Upper lobe of left lung (tissue), 6 donors: ENCODE measurements at regions not wholly inside any gene's neighbourhood (a gene's known extent, or its start where the extent isn't known, plus 50 kb on each side); places are given as distances from the start of the nearest gene placed in this dataset.

Experiments used
- ATAC-seq, 2 donors: fragments of 200-7000 bp; cut with Tn5 transposase; one replicate each; pipeline ENCODE4 v1.9.1; 2022; ENCODE audit warnings: mild to moderate bottlenecking in 2 of 2, moderate library complexity in 2 of 2; ENCODE audit not compliant: low FRiP score in 2 of 2
- DNase-seq, 2 donors: peaks; one replicate each; pipeline ENCODE4 v3.0.0-alpha.2; 2019 to 2020
- H3K27ac ChIP-seq, 4 donors: fragments of 200-600 bp; sonication (generic); one replicate each; pipeline ENCODE4 v1.5.1; 2016 to 2019
- H3K27me3 ChIP-seq, 4 donors: fragments of 200-600 bp; sonication (generic); one replicate each; pipeline ENCODE4 v1.5.1; 2017 to 2019
- H3K36me3 ChIP-seq, 4 donors: fragments of 200-600 bp; sonication (generic); one replicate each; pipeline ENCODE4 v1.5.1; 2016 to 2019
- H3K4me1 ChIP-seq, 4 donors: fragments of 200-600 bp; sonication (generic); one replicate each; pipeline ENCODE4 v1.5.1; 2018 to 2019
- H3K4me3 ChIP-seq, 4 donors: fragments of 200-600 bp; sonication (generic); one replicate each; pipeline ENCODE4 v1.5.1; 2017 to 2019; ENCODE audit warnings: mild to moderate bottlenecking in 2 of 4, moderate library complexity in 1 of 4
- H3K9me3 ChIP-seq, 4 donors: fragments of 200-600 bp; sonication (generic); one replicate each; pipeline ENCODE4 v1.5.1; 2018 to 2019
- EP300 ChIP-seq, 4 donors: sonication (generic); formaldehyde crosslinking; IDR thresholded peaks; one replicate each; pipeline ENCODE4 v1.5.1; 2017; ENCODE audit warnings: antibody characterized with exemption in 4 of 4, control low read depth in 2 of 4
- POLR2A ChIP-seq, 4 donors: fragments of 450-650 bp; IDR thresholded peaks; one replicate each; pipeline ENCODE4 v1.5.1; 2016 to 2017; ENCODE audit warnings: antibody characterized with exemption in 4 of 4, mild to moderate bottlenecking in 2 of 4
- POLR2AphosphoS5 ChIP-seq, 2 donors: sonication (generic); formaldehyde crosslinking; IDR thresholded peaks; one replicate each; pipeline ENCODE4 v1.5.1; 2017; ENCODE audit warnings: antibody characterized with exemption in 2 of 2
- WGBS, 2 donors: methylation state at CpG; one replicate each; pipeline ENCODE4 v1.1.5; 2017 to 2018; 5-methylcytosine and 5-hydroxymethylcytosine counted together
- TF ChIP-seq, protein P1 (sequence below), 6 experiments: fragments of 450-650 bp in 4 of 6; fragments of 200-600 bp in 2 of 6; sonication (generic) in 2 of 6; IDR thresholded peaks; one replicate each; pipeline ENCODE4 v1.5.1; 2016 to 2019; ENCODE audit warnings: antibody characterized with exemption in 6 of 6
- donor health status: DM: no; HTN: no; CAD: no; lungs with moderate emphysema.
- donor health status: DM: no; HTN: yes; CAD: no; lungs with severe emphysema.

GRCh38 chr15:69845159-69845558 lies 252.6 kb downstream of the TLE3 start:
- ATAC-seq, result no peak

DNA sequence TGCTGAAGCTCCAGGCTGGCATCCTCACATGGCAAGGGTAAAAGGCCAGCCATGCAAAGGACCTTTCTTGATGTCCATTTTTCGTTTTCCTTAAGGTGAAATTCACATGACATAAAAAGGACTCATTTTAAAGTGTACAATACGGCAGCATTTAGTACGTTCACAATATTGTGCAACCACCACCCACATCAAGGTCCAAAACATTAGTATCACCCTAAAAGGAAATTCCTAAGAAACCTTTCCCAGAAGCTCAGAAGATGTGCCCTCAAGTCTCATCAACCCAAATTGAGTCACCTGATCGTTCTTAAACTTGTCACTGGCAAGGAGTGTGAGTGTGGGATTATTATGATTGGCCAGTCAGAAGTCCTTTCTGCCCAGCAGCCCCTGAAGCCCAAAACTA lies 250.1 kb downstream of the TLE3 start:
- Histone ChIP-seq H3K36me3 (no peaks in the 10 kb centered on the region), H3K27ac (no peak overlapping the region), H3K27me3 (no peaks in the 10 kb centered on the region), H3K4me3 (no peak overlapping the region), H3K4me1 (no peaks in the 10 kb centered on the region), H3K9me3 (no peaks in the 10 kb centered on the region)
- TF ChIP-seq POLR2AphosphoS5 (IDR thresholded peaks at IDR 0.05) (no peak), EP300 (IDR thresholded peaks at IDR 0.05) (no peak), POLR2A (IDR thresholded peaks at IDR 0.05) (no peak)
- TF ChIP-seq, protein P1, sequence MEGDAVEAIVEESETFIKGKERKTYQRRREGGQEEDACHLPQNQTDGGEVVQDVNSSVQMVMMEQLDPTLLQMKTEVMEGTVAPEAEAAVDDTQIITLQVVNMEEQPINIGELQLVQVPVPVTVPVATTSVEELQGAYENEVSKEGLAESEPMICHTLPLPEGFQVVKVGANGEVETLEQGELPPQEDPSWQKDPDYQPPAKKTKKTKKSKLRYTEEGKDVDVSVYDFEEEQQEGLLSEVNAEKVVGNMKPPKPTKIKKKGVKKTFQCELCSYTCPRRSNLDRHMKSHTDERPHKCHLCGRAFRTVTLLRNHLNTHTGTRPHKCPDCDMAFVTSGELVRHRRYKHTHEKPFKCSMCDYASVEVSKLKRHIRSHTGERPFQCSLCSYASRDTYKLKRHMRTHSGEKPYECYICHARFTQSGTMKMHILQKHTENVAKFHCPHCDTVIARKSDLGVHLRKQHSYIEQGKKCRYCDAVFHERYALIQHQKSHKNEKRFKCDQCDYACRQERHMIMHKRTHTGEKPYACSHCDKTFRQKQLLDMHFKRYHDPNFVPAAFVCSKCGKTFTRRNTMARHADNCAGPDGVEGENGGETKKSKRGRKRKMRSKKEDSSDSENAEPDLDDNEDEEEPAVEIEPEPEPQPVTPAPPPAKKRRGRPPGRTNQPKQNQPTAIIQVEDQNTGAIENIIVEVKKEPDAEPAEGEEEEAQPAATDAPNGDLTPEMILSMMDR (IDR thresholded peaks at IDR 0.05), result no peak
- whole genome bisulfite sequencing, 2 donors, result 76 to 77% methylated on average over 4 of the region's 4 CpGs
- DNase-seq (no peak), ATAC-seq (no peak)

More at GRCh38 chr15:69845159-69845558, 252.6 kb downstream of the TLE3 start:
- no peak for DNase-seq
- no peak for TF ChIP-seq EP300 (IDR thresholded peaks at IDR 0.05)
- no peak for TF ChIP-seq POLR2AphosphoS5 (IDR thresholded peaks at IDR 0.05)
- H3K4me1 ChIP-seq, result no peaks in the 10 kb centered on the region
- no peak overlapping the region for H3K27ac ChIP-seq
- no peaks in the 10 kb centered on the region for H3K36me3 ChIP-seq
- WGBS, 2 donors, result 52 to 63% methylated on average over 5 of the region's 5 CpGs
- H3K4me3 ChIP-seq, result no peak overlapping the region
- no peaks in the 10 kb centered on the region for H3K9me3 ChIP-seq
- H3K27me3 ChIP-seq, result no peaks in the 10 kb centered on the region

GRCh38 chr15:69848096-69848495 lies 249.6 kb downstream of the TLE3 start:
- H3K27me3 ChIP-seq, result no peaks in the 10 kb centered on the region
- ATAC-seq (no peak), DNase-seq (no peak)
- no peaks in the 10 kb centered on the region for H3K9me3 ChIP-seq
- no peak for TF ChIP-seq POLR2A (IDR thresholded peaks at IDR 0.05)
- TF ChIP-seq, protein P1 (IDR thresholded peaks at IDR 0.05), result no peak
- no peak for TF ChIP-seq EP300 (IDR thresholded peaks at IDR 0.05)
- H3K4me3 ChIP-seq, result no peak overlapping the region
- H3K36me3 ChIP-seq, result no peaks in the 10 kb centered on the region
- WGBS, 2 donors, result 85 to 87% methylated on average over 6 of the region's 6 CpGs
- H3K27ac ChIP-seq, result no peak overlapping the region
- H3K4me1 ChIP-seq, result no peaks in the 10 kb centered on the region

GRCh38 chr15:69848551-69849231 lies 249.0 kb downstream of the TLE3 start:
- WGBS, 2 donors, result 48 to 61% methylated on average over 4 of the region's 4 CpGs
- TF ChIP-seq, protein P1 (IDR thresholded peaks at IDR 0.05), result no peak
- TF ChIP-seq EP300 (IDR thresholded peaks at IDR 0.05), result no peak
- TF ChIP-seq POLR2A (IDR thresholded peaks at IDR 0.05), result no peak
- no peak for TF ChIP-seq POLR2AphosphoS5 (IDR thresholded peaks at IDR 0.05)
- no peak for ATAC-seq

GRCh38 chr15:69849232-69849610 lies 248.5 kb downstream of the TLE3 start:
- Histone ChIP-seq H3K27me3 (no peaks in the 10 kb centered on the region), H3K9me3 (no peaks in the 10 kb centered on the region), H3K4me3 (no peak overlapping the region), H3K27ac (no peak overlapping the region), H3K36me3 (no peaks in the 10 kb centered on the region), H3K4me1 (no peaks in the 10 kb centered on the region)
- 65 to 73% methylated on average over 4 of the region's 4 CpGs for WGBS, 2 donors
- DNase-seq (no peak), ATAC-seq (no peak)
- TF ChIP-seq EP300 (IDR thresholded peaks at IDR 0.05) (no peak), POLR2A (IDR thresholded peaks at IDR 0.05) (no peak), POLR2AphosphoS5 (IDR thresholded peaks at IDR 0.05) (no peak)

More at GRCh38 chr15:69848551-69849231, 249.0 kb downstream of the TLE3 start:
- Histone ChIP-seq H3K36me3 (no peaks in the 10 kb centered on the region), H3K27ac (no peak overlapping the region), H3K4me3 (no peak overlapping the region), H3K27me3 (no peaks in the 10 kb centered on the region), H3K9me3 (no peaks in the 10 kb centered on the region), H3K4me1 (no peaks in the 10 kb centered on the region)
- DNase-seq, result no peak

DNA sequence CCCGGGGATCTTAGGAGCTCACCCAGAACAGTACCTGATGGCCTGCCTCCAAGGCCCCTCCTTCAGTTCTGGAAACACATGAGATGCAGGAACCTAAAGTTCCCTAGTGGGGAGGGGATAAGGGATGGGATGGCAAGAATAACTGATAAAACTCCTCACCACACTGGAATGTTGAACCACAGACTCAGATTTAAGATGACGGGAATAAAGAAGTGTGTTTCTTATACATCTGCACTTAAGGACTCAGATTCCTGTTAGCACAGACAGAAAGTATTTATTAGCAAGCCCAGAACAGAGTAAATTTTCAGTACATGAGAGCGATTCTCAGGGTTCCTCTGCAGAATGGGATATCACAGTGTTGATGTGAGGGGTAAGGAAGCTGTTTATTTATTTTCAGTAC lies 245.2 kb downstream of the TLE3 start:
- Histone ChIP-seq H3K4me3 (no peak overlapping the region), H3K27ac (no peak overlapping the region), H3K4me1 (no peaks in the 10 kb centered on the region), H3K36me3 (no peaks in the 10 kb centered on the region), H3K27me3 (no peaks in the 10 kb centered on the region), H3K9me3 (no peaks in the 10 kb centered on the region)
- ATAC-seq (no peak), DNase-seq (no peak)
- TF ChIP-seq, protein P1 (IDR thresholded peaks at IDR 0.05), result no peak
- no peak for TF ChIP-seq POLR2A (IDR thresholded peaks at IDR 0.05)
- TF ChIP-seq POLR2AphosphoS5 (IDR thresholded peaks at IDR 0.05), result no peak
- no peak for TF ChIP-seq EP300 (IDR thresholded peaks at IDR 0.05)
- WGBS, 2 donors, result 90 to 91% methylated on average over 3 of the region's 3 CpGs
